Hematopoietic multipotent progenitor cell treated with erythropoietin and hydrocortisone succinate and interleukin-3 and kit ligand, for 15 days (in vitro differentiated cells): ENCODE measurements at regions not wholly inside any gene's neighbourhood (a gene's known extent, or its start where the extent isn't known, plus 50 kb on each side); places are given as distances from the start of the nearest gene placed in this dataset.
"Not testable (repeated sequence)": the region's sequence is repeated elsewhere in the genome, so short reads cannot be mapped to it uniquely, and the experiment has no call there.

ENCODE experiments used
- DNase-seq: peaks from one replicate; pipeline ENCODE4 v3.0.0-alpha.2; 2015; ENCODE audit warnings: low spot score

GRCh38 chr3:152667267-152667666 lies 167.7 kb upstream of the P2RY1 start:
- no peak for DNase-seq

GRCh38 chr3:152669560-152669959 lies 165.4 kb upstream of the P2RY1 start:
- DNase-seq, result no peak

- no peak for DNase-seq
Observed at GRCh38 chr3:152671446-152672319, 163.2 kb upstream of the P2RY1 start.

- no peak for DNase-seq
Observed at GRCh38 chr3:152672320-152672649, 162.6 kb upstream of the P2RY1 start.

GRCh38 chr3:152676810-152677379 lies 158.0 kb upstream of the P2RY1 start:
- DNase-seq, result no peak

- DNase-seq, result no peak
Observed at GRCh38 chr3:152677491-152677890, 157.4 kb upstream of the P2RY1 start.

GRCh38 chr3:152682477-152682876 lies 152.5 kb upstream of the P2RY1 start:
- DNase-seq, result no peak

- DNase-seq, result no peak
Observed at GRCh38 chr3:152683521-152683999, 151.4 kb upstream of the P2RY1 start.

GRCh38 chr3:152684279-152684678 lies 150.7 kb upstream of the P2RY1 start:
- no peak for DNase-seq

GRCh38 chr3:152688313-152688712 lies 146.6 kb upstream of the P2RY1 start:
- DNase-seq, result no peak

- DNase-seq, result not testable (repeated sequence)
Observed at GRCh38 chr3:152692326-152692725, 142.6 kb upstream of the P2RY1 start.

GRCh38 chr3:152693521-152694250 lies 141.2 kb upstream of the P2RY1 start:
- not testable (repeated sequence) for DNase-seq

- DNase-seq, result no peak
Observed at GRCh38 chr3:152695840-152696239, 139.1 kb upstream of the P2RY1 start.

GRCh38 chr3:152696962-152697361 lies 138.0 kb upstream of the P2RY1 start:
- DNase-seq, result no peak

GRCh38 chr3:152703245-152703890 lies 131.6 kb upstream of the P2RY1 start:
- DNase-seq, result no peak

GRCh38 chr3:152706991-152707713 lies 127.8 kb upstream of the P2RY1 start:
- DNase-seq, result no peak

GRCh38 chr3:152709659-152710058 lies 125.3 kb upstream of the P2RY1 start:
- DNase-seq, result no peak

- DNase-seq, result no peak
Observed at GRCh38 chr3:152710549-152710948, 124.4 kb upstream of the P2RY1 start.

GRCh38 chr3:152713989-152714388 lies 120.9 kb upstream of the P2RY1 start:
- DNase-seq, result no peak

GRCh38 chr3:152714507-152714906 lies 120.4 kb upstream of the P2RY1 start:
- DNase-seq, result no peak

GRCh38 chr3:152717252-152717651 lies 117.7 kb upstream of the P2RY1 start:
- no peak for DNase-seq

GRCh38 chr3:152718810-152719209 lies 116.1 kb upstream of the P2RY1 start:
- no peak for DNase-seq
